HG03196 (cell line): ENCODE measurements at regions not wholly inside any gene's neighbourhood (a gene's known extent, or its start where the extent isn't known, plus 50 kb on each side); places are given as distances from the start of the nearest gene placed in this dataset.

Experiments used
- ATAC-seq: cut with Tn5 transposase; IDR thresholded peaks from one replicate; pipeline ENCODE4 v1.9.1; 2021; ENCODE audit not compliant: unreplicated experiment

DNA sequence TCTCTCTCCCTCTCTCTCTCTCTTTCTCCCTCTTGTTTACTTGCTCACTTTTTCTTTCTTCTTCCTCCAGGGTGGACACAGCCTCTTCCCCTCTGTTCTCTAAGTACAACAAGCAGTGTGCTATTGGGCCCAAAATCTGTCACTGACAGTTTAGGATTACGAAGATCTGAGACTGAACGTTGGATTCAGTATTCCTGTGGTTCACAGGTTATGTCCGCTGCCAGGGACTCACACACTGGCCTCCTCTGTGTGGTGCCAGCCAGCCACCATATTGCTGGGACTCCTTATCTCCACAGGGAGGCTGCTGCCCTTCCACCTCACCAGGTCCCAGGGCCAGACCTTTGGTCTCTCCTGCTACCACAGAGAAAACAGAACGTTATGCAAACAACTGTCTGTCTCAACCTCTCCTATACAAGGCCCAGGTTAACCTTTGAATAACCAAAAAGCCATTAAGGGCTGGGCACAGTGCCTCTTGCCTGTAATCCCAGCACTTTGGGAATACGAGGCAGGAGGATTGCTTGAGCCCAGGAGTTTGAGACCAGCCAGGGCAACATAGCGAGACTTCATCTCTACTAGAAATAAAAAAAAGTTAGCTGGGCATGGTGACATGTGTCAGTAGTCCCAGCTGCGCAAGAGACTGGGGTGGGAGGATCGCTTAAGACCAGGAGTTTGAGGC, 171.9 kb upstream of the RAB4A start:
- no peak for ATAC-seq

DNA sequence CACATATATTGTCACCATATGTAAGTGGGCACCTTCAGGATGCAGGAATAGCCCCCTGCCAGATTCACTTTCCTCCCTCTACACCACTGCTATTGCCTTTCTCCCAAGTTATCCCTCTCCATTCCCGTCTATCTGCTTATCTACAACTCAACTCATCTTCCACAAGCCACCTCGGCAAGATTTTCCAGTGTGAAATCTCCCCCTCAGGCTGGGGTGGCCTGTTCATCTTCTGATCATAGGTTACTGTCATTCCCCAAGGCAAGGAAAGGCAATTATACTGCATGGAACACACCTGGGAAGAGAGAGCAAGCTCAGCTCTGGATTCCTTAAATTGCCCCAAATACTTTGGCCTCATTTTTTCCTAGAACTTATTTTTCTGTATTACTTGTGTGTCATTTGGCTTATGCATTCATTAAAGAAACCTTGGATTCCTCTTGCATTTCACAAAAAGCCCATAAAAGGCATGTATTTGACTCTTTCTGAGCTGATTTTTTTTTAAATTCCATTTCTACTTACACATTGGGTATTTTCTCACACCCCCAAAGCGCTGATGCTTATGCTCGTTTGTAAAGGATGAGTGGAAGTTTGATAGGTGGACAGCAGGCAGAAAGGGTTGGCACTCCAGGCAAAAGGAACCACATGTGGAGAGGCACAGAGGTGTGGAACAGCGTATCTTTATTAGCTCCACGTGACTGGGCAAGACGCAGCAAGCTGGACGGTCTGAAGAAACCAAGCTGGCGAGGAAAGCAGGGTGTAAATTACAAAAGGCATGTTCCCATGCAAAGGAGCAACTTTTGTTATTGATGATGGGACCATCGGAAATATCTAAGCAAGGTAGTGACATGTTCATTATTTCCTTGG, 169.7 kb upstream of the RAB4A start:
- no peak for ATAC-seq

DNA sequence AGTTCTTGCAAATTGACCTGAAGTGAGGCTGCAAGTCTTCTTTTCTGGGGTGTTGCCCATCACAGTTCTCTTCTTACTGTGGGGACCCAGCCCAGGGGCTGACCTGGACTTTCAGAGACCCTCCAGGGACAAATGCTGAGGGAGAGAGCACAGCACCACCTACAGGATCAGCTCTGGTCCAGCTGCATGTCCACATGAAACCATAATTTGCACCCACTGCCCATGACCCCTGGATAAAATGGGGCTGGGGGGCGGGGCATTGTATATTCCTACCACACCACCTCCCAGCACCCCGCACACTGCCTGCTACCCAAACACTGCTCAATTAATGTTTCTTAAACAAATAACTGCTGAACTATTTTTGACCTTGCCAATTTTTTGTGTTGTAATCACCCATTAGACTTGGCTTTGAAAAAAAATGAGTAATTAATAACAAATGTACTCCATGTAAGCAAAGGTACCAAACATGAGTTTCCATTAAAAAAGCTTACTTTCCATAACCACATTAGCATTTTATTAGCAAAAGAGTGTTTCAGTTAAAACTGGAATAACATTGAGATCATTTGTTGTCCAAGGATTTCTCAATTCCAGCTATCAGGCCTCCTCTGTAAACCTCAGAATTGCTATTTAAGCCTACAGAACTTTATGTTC, 168.0 kb upstream of the RAB4A start:
- no peak for ATAC-seq

DNA sequence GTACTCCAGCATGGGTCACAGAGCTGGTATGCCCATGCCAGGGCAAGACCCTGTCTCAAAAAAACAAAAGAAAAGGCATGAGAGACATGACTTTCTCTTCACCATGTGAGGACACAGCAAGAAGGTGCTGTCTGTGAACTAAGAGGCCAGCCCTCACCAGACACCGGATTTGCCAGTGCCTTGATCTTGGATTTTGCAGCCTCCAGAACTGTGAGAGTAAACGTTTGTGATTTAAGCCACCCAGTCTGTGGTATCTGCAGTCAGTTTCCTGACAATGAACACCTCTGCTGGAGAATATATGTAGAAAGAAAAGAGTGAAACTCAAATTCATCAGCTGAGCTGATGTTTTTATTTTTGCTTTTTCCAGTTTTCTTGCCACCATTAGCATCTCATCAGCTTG, 166.3 kb upstream of the RAB4A start:
- ATAC-seq = no peak

DNA sequence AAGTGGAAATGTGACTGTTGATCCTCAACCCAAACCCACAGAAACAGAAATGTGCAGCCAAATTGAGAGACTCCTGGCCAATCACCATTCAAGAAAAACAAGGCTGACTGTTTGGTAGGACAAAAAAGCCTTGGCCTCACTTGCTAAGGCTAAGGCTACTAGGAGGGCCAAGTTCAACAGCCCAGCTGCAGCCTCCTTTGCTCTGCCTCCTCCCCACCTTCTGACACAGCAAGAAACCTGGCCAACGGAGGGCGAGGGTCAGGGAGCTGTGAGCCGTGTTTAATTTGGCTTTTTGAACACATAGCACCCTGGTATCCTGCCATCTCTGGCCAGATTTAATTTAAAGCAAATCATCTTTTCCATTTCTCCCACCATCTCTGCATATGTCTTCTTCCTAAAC, 165.8 kb upstream of the RAB4A start:
- no peak for ATAC-seq

DNA sequence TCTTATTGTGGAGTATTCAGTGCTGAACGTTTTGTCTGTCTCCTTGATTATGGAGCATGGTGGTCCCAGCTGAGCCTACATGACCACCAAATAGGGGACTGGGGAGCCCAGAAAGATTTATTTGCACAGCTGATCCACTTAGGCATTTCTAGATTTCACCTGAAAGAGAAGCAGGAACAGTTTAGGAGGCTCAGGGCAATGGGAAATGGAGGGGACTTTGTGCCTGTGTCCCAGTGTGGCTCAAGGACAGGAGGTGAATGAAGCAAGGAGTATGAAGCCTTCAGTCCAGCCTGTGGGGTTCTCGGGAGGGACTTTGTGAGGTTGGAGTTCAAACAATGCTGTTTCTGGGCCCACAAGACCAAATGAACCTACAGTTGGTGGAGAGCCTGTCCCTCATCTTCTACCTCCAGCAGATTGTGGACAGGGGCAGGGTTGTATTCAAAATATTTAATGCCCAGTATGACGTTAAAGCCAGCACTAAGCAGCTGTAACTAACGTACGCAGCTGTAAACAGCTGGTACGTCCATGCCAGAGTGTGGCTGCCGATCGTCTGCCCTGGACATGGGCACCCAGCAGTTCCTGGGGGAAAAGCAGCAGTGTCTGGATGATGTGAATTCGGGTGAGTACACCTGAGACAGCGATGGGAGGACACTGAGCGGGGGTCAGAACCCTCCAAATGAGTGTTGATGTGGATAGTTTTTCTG, 164.9 kb upstream of the RAB4A start:
- ATAC-seq = no peak

DNA sequence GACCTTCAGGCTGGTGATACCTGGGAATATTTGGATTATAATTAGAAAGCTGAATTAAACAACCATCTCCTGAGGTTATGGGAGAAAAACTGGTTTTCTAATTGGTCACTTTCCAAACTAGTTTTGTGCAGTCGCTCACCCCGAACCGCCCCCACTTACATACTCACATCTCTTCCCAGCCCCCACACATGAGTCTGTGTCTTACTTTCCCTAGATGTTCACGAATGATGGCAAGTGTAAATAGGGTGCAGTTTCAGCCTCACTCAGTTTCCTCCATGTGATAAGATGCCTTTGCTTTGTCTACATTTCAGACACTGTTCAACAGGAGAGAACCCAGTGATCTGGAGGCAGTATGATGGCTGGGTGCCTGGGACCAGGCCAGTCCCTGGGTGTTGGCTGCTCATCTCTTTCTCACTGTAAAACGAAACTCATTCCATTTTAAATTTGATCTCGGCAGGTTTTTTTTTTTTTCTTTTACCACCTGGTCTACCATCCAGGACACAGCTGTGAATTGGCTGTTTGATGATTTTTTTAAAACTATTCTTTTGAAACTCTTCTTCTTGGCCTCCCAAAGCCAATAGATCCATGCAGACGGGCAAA, 164.3 kb upstream of the RAB4A start:
- no peak for ATAC-seq

DNA sequence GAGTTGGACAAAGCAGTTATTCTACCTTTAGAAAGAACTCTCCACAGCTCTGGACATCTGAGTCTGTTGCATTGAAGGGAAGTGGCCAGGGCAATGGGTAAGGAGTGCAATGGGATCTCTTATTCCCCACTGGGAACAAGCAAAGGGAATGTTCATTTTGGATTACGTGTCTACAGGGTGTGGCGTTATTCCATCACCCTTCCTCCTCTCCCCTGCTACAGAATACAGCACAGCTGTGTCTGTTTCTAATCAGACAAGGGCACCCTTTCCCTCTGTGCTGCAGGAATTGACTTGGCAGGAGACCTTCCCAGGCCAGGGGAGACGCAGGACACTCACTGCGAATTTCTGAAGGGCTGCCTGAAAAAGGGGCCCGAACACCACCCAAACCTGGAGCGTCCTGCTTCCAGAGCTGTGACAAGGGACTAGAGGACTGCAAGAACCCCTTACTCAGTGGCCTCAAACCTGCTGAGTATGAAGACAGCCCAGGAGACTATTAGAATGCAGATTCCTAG, 163.6 kb upstream of the RAB4A start:
- no peak for ATAC-seq

DNA sequence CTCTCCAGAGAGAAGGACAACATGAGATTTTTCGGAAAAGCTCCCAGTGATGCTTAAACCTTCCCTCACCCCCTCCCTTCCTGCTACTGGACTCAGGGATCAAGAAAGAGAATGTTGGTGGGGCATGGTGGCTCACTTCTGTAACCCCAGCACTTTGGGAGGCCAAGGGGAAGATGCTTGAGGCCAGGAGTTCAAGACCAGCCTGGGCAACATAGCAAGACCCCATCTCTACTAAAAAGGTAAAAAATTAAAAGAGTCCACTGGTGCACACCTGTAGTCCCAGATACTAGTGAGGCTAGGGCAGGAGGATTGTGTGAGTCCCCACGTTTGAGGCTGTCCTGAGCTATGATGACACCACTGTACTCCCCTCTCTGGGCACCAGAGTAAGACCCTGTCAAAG, 162.9 kb upstream of the RAB4A start:
- no peak for ATAC-seq

DNA sequence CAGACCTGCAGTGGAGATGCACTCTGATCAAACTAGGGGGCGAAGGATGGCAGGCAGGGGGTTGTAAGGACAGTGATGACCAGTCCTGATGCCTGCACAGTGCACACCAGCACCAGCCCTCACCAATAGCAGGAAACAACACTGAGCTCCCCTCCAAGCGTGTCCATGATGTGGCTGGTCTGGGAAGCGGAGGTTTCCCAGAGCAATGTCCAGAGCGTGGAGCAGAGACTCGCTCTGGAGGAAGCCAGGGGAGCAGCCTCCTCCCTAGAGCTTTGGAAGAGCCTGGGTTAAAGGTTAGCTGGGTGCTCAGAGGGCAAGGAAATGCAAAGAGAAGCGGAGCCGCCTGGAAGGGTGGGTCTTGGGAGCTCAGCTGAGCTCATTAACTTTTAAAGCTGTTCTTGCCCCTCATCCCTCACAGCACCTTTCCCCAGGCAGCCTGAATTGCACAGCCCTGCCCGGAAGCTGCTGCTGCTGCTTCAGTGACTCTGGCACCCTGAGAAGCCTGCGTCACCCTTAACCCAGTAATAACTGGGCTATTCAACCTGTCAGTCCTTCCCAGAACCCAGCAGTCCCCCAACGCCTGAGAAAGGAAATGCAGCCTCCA, 162.2 kb upstream of the RAB4A start:
- no peak for ATAC-seq

DNA sequence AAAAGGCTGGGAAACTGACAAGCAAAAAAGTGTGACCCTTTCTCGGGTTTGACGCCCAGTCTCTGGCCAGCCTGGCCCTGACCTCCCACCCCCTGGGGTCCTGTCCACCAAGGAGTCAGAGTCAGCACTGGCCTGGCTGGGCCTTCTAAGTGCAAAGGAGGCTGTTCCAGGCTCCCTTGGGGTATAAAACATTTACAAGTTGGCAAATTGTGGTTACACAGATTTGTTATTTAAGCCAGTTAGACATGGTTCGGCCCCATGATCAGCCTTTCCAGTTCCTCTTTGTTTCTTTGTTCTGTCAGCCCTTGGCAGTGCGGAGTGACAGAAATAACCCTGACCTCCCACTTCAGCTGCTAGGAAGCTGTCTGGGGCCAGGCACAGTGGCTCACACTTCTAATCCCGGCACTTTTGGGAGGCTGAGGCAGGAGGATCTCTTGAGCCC, 161.6 kb upstream of the RAB4A start:
- ATAC-seq = no peak

- no peak for ATAC-seq
Measured at GRCh38 chr1:229110986-229111385, 159.9 kb upstream of the RAB4A start.

GRCh38 chr1:229111703-229112319, 159.1 kb upstream of the RAB4A start:
- no peak for ATAC-seq

GRCh38 chr1:229112832-229113548, 157.9 kb upstream of the RAB4A start:
- ATAC-seq = no peak

GRCh38 chr1:229114315-229114714, 156.6 kb upstream of the RAB4A start:
- ATAC-seq = no peak

GRCh38 chr1:229114850-229115365, 156.0 kb upstream of the RAB4A start:
- no peak for ATAC-seq

DNA sequence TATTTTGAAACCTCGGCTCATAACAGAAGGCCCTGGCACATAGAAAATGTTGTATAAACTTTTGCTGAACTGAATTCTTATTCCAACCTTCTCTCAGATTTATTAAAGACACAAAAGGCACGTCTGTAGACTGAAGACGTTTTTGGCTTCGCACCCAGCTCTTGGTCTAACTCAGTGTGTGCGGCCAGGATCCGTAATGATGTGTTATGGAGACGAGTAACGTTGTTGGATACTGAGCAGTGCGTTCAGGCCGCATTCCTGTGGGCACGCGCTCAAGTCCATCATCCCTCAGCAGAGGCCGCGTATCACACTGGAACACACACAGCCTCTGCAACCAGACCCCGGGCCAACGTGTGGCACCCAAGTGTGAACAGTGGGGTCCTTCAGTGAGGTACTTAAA, 154.8 kb upstream of the RAB4A start:
- ATAC-seq = no peak

DNA sequence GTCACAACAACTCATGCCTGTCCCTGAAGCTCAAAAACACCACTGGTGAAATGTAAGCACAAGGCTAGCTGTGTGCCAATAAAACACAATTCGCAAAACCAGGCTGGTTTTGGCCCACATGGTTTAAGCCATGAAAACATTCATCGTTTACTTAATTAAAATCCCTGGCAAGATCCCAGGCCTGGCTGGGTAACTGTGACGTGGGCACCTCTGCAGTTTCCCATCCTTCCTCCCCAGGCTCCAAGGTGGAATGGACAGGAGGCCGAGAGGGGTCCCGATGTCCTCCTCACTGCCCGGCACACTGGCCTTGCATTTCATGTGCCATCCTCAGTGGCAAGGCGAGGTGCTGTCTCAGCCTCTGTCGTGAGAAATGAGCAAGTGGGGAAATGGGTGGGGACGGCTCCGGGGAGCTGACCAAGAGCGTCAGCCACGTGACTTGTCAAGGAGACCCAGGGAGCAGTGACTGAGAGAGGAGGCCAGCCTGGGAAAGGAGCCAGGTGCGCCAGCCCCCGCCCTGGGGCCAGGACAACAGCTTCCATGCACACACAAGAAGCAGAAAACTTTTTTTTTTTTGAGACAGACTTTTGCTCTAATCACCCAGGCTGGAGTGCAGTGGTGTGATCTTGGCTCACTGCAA, 153.1 kb upstream of the RAB4A start:
- ATAC-seq = no peak
